OCI-LY1 (cell line): ENCODE measurements at regions not wholly inside any gene's neighbourhood (a gene's known extent, or its start where the extent isn't known, plus 50 kb on each side); places are given as distances from the start of the nearest gene placed in this dataset.

Experiments
- H2AFZ ChIP-seq: fragments of 200-600 bp; sonication (generic), shearing (Covaris generic); 2 replicates; pipeline ENCODE4 v1.6.0; 2014; ENCODE audit warnings: antibody characterized with exemption, mild to moderate bottlenecking, low read length
- H3F3A ChIP-seq: fragments of 200-600 bp; sonication (generic), shearing (Covaris generic); 2 replicates; pipeline ENCODE4 v1.6.0; 2014; ENCODE audit warnings: mild to moderate bottlenecking, antibody characterized with exemption, low read length, moderate library complexity; ENCODE audit not compliant: insufficient read depth
- H3K27ac ChIP-seq: fragments of 200-600 bp; sonication (generic); 2 replicates; pipeline ENCODE4 v1.5.1; 2014; ENCODE audit warnings: low read length, mixed run types, mild to moderate bottlenecking, low read depth; ENCODE audit not compliant: poor library complexity, severe bottlenecking
- H3K27me3 ChIP-seq: fragments of 200-600 bp; sonication (generic); 2 replicates; pipeline ENCODE4 v1.6.0; 2014; ENCODE audit warnings: antibody characterized with exemption, mild to moderate bottlenecking, low read length, moderate library complexity; ENCODE audit not compliant: insufficient read depth
- H3K36me3 ChIP-seq: fragments of 200-600 bp; sonication (generic); 2 replicates; pipeline ENCODE4 v1.6.1; 2014; ENCODE audit warnings: mild to moderate bottlenecking, antibody characterized with exemption, low read length, moderate library complexity, mixed read lengths; ENCODE audit not compliant: insufficient read depth
- H3K4me1 ChIP-seq: fragments of 200-600 bp; sonication (generic); 2 replicates; pipeline ENCODE4 v1.5.1; 2014; ENCODE audit warnings: mild to moderate bottlenecking, low read length, moderate library complexity; ENCODE audit not compliant: insufficient read depth, severe bottlenecking
- H3K4me2 ChIP-seq: fragments of 200-600 bp; sonication (generic), shearing (Covaris generic); 2 replicates; pipeline ENCODE4 v1.6.1; 2014; ENCODE audit warnings: low read length
- H3K4me3 ChIP-seq: fragments of 200-600 bp; sonication (generic); 2 replicates; pipeline ENCODE4 v1.5.1; 2014; ENCODE audit warnings: low read length, low read depth, mild to moderate bottlenecking, mixed read lengths; ENCODE audit not compliant: poor library complexity, severe bottlenecking
- H3K79me2 ChIP-seq: fragments of 200-600 bp; shearing (Covaris generic); 2 replicates; pipeline ENCODE4 v1.6.1; 2016; ENCODE audit warnings: mixed run types, low read length, mixed read lengths; ENCODE audit not compliant: insufficient read depth
- H3K9ac ChIP-seq: fragments of 200-600 bp; sonication (generic), shearing (Covaris generic); 2 replicates; pipeline ENCODE4 v1.6.1; 2014; ENCODE audit warnings: mild to moderate bottlenecking, low read length, mixed read lengths
- H3K9me2 ChIP-seq: fragments of 200-600 bp; sonication (generic), shearing (Covaris generic); 2 replicates; pipeline ENCODE4 v1.6.1; 2014; ENCODE audit warnings: low read depth, mild to moderate bottlenecking, low read length, mixed read lengths
- H3K9me3 ChIP-seq: fragments of 200-600 bp; shearing (Covaris generic); 2 replicates; pipeline ENCODE4 v1.6.1; 2014; ENCODE audit warnings: low read length, mixed read lengths
- H4K20me1 ChIP-seq: fragments of 200-600 bp; sonication (generic), shearing (Covaris generic); 2 replicates; pipeline ENCODE4 v1.6.0; 2016; ENCODE audit warnings: mild to moderate bottlenecking, low read length; ENCODE audit not compliant: insufficient read depth
- EZH2 ChIP-seq: fragments of 200-600 bp; sonication (generic), shearing (Covaris generic); IDR thresholded peaks from 2 replicates; pipeline ENCODE4 v1.8.0; 2017; ENCODE audit warnings: borderline replicate concordance, mixed run types, mild to moderate bottlenecking, antibody characterized with exemption, low read length, moderate library complexity, mixed read lengths
- TF ChIP-seq, protein P1 (sequence below): fragments of 200-600 bp; sonication (generic), shearing (Covaris generic); IDR thresholded peaks from 2 replicates; pipeline ENCODE4 v1.5.1; 2017; ENCODE audit warnings: mild to moderate bottlenecking, antibody characterized with exemption, low read length, moderate library complexity, mixed read lengths

GRCh38 chr3:104669083-104669482, 697.6 kb upstream of the ALCAM start:
- Histone ChIP-seq H3K27me3 (no peaks in the 10 kb centered on the region), H3K36me3 (no peaks in the 10 kb centered on the region), H3K9me3 (no peaks in the 10 kb centered on the region), H4K20me1 (no peaks in the 10 kb centered on the region), H3K4me1 (no peaks in the 10 kb centered on the region), H3K9me2 (no peaks in the 10 kb centered on the region), H3K4me3 (no peak overlapping the region), H3K9ac (no peak overlapping the region), H3F3A (no peaks in the 10 kb centered on the region), H2AFZ (no peak overlapping the region), H3K27ac (no peak overlapping the region), H3K79me2 (no peaks in the 10 kb centered on the region), H3K4me2 (no peak overlapping the region)
- no peak for TF ChIP-seq EZH2
- TF ChIP-seq, protein P1, sequence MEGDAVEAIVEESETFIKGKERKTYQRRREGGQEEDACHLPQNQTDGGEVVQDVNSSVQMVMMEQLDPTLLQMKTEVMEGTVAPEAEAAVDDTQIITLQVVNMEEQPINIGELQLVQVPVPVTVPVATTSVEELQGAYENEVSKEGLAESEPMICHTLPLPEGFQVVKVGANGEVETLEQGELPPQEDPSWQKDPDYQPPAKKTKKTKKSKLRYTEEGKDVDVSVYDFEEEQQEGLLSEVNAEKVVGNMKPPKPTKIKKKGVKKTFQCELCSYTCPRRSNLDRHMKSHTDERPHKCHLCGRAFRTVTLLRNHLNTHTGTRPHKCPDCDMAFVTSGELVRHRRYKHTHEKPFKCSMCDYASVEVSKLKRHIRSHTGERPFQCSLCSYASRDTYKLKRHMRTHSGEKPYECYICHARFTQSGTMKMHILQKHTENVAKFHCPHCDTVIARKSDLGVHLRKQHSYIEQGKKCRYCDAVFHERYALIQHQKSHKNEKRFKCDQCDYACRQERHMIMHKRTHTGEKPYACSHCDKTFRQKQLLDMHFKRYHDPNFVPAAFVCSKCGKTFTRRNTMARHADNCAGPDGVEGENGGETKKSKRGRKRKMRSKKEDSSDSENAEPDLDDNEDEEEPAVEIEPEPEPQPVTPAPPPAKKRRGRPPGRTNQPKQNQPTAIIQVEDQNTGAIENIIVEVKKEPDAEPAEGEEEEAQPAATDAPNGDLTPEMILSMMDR, result no peak

GRCh38 chr3:104672331-104672730, 694.4 kb upstream of the ALCAM start:
- TF ChIP-seq EZH2, result no peak
- TF ChIP-seq, protein P1, result no peak
- Histone ChIP-seq H3K9me3 (0 out of 2 replicates have a peak, but pooled peaks cover 3% of the 10 kb centered on the region), H3K27ac (no peak overlapping the region), H3K4me3 (no peak overlapping the region), H3K4me2 (no peak overlapping the region), H3K9ac (no peak overlapping the region), H3K27me3 (no peaks in the 10 kb centered on the region), H3F3A (no peaks in the 10 kb centered on the region), H2AFZ (no peak overlapping the region), H3K36me3 (no peaks in the 10 kb centered on the region), H3K4me1 (no peaks in the 10 kb centered on the region), H3K9me2 (no peaks in the 10 kb centered on the region), H3K79me2 (no peaks in the 10 kb centered on the region), H4K20me1 (no peaks in the 10 kb centered on the region)

GRCh38 chr3:104673981-104674380, 692.7 kb upstream of the ALCAM start:
- H3K4me2 ChIP-seq, result no peak overlapping the region
- H3K79me2 ChIP-seq, result no peaks in the 10 kb centered on the region
- H3K9ac ChIP-seq, result no peak overlapping the region
- no peaks in the 10 kb centered on the region for H3K4me1 ChIP-seq
- H3K27ac ChIP-seq, result no peak overlapping the region
- no peaks in the 10 kb centered on the region for H3K9me2 ChIP-seq
- H3F3A ChIP-seq, result no peaks in the 10 kb centered on the region
- TF ChIP-seq, protein P1, result no peak
- TF ChIP-seq EZH2, result no peak
- no peak overlapping the region for H3K4me3 ChIP-seq
- H2AFZ ChIP-seq, result no peak overlapping the region
- no peaks in the 10 kb centered on the region for H3K27me3 ChIP-seq
- no peaks in the 10 kb centered on the region for H4K20me1 ChIP-seq
- no peaks in the 10 kb centered on the region for H3K36me3 ChIP-seq
- 0 out of 2 replicates have a peak, but pooled peaks cover 3% of the 10 kb centered on the region for H3K9me3 ChIP-seq
